Neural progenitor cell (in vitro differentiated cells): ENCODE measurements at regions not wholly inside any gene's neighbourhood (a gene's known extent, or its start where the extent isn't known, plus 50 kb on each side); places are given as distances from the start of the nearest gene placed in this dataset.

Source experiments
- CTCF ChIP-seq: fragments of 200-600 bp; sonication (generic); IDR thresholded peaks from 2 replicates; pipeline ENCODE4 v1.5.1; 2017; ENCODE audit warnings: antibody characterized with exemption, mild to moderate bottlenecking
- EZH2phosphoT487 ChIP-seq: fragments of 200-600 bp; sonication (generic); IDR thresholded peaks from 2 replicates; pipeline ENCODE4 v1.6.1; 2017; ENCODE audit warnings: antibody characterized with exemption

DNA sequence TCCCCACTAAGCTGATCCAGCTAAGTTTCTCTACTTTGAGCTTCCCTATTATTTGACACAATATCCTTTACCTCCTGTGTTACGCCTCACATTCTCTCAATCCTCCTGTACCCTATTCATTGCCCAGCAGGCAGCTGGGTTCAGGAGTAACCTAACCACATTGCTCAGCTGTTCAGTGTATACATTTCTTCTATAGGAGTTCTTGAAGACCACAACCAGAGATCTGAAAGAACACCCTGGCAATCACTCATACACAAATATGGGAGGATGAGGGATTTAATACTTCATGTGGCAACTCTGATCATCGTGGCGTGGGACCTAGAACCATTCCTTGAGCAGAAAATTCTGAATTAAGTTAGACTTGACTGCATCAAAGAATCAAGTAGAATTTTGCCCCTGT, 346.8 kb upstream of the ARPP21 start:
- TF ChIP-seq CTCF (no peak), EZH2phosphoT487 (no peak)
